HG02623 (cell line): ENCODE measurements at regions not wholly inside any gene's neighbourhood (a gene's known extent, or its start where the extent isn't known, plus 50 kb on each side); places are given as distances from the start of the nearest gene placed in this dataset.
"Not testable (repeated sequence)": the region's sequence is repeated elsewhere in the genome, so short reads cannot be mapped to it uniquely, and the experiment has no call there.

Experiments
- ATAC-seq: cut with Tn5 transposase; IDR thresholded peaks from one replicate; pipeline ENCODE4 v1.9.1; 2021; ENCODE audit warnings: moderate library complexity; ENCODE audit not compliant: unreplicated experiment

- no peak for ATAC-seq
Observed at GRCh38 chr2:209141818-209142217, 282.0 kb upstream of the MAP2 start.

DNA sequence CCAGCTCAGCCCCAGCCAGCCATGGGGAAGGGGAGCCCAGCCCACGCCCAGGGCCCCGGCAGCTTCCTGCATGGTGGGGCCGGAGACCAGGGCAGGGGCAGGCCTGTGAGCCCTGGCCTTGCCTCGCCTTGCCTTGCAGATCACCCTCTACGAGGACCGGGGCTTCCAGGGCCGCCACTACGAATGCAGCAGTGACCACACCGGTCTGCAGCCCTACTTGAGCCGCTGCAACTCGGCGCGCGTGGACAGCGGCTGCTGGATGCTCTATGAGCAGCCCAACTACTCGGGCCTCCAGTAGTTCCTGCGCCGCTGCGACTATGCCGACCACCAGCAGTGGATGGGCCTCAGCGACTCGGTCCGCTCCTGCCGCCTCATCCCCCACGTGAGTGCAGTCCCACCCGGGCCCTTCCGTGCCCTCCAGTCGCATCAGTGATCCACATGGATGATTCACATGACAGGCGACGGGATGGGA, 278.6 kb upstream of the MAP2 start:
- not testable (repeated sequence) for ATAC-seq

GRCh38 chr2:209145941-209146681, 277.7 kb upstream of the MAP2 start:
- ATAC-seq: no peak

GRCh38 chr2:209146682-209147320, 277.0 kb upstream of the MAP2 start:
- ATAC-seq: no peak

DNA sequence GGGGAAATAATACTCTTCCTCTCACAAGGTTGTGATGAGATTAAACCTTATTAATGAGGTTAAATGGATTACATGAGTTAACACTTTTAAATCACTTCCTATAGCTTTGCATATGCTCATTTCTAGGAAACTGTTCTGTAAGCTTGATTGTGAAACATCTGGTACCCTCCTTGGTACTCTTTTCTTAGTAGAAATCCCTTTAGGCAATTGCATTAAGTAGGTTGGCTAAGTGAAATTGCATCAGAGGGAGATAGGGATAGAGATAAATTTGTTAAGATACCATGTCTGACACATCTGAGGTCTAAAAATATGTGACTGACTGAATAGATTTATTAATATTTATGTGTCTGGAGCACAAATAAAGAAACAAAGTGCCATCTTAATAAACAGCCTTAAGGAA, 275.9 kb upstream of the MAP2 start:
- no peak for ATAC-seq

GRCh38 chr2:209160800-209161588, 262.9 kb upstream of the MAP2 start:
- no peak for ATAC-seq

DNA sequence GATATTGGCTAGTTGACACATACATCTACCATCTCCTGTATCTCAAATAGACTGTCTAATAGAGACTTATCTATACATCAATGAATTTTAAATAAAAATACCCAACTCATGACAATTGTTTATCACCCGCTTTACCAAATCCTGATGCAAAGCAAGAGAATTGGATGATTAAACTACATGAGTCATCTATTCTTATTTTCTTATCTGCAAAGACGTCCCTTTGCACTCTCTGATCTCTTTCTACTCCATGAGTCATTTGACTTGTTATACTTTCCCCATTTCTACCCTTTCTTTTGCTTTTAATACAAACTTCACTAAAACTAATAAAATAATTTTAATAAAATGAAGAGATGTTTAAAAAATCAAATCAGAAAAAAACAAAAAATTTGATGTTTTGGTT, 261.7 kb upstream of the MAP2 start:
- no peak for ATAC-seq

DNA sequence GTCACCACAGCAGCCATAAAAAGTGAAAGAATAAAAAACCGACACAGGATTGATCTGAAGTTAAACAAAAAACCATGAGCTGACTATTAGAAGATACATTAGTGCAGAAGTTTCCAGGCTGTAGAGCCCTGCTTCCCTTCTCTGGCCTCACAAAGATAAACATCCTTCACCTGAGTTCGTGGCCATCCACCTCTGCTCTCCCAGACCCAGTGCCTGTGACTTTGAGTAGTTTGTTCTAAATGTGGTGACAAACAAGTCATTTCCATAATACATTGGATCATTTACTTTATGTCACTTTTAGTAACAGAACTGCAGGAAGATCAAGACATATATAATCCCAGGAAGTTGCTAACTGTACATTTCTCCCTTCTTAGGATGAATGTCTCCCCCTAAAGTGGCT, 241.9 kb upstream of the MAP2 start:
- no peak for ATAC-seq

DNA sequence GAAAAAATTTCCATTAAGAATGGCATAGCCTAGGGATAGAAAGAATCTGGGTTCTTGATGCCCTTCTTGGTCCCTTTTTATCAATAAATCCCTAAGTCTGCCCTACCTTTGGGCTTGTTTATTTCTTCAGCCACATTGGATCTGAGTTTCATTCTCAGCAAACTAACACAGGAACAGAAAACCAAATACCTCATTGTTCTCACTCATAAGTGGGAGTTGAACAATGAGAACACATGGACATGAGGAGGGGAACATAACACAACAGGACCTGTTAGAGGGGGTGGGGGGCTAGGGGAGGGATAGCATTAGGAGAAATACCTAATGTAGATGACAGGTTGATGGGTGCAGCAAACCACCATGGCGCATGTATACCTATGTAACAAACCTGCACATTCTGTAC, 237.0 kb upstream of the MAP2 start:
- ATAC-seq: not testable (repeated sequence)

DNA sequence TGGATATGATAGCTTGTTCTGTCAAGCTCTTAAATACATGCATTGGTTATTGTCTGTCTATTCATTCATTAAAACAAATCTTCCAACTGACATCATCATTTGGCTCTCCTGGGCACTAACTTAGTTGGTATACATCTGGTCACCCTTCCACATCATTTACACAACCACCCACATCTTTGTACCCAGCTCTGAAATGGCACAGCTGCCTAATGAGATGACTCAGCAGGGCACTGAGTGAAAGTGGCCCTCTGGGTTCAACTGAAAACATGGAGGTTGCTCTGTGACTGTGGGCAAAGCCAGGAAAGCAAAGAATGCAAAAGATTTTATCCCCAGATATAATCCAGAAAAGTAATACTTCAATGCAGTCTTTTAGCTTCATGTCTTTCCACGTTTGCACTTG, 234.0 kb upstream of the MAP2 start:
- ATAC-seq: no peak

- no peak for ATAC-seq
Observed at GRCh38 chr2:209191139-209191538, 232.7 kb upstream of the MAP2 start.

DNA sequence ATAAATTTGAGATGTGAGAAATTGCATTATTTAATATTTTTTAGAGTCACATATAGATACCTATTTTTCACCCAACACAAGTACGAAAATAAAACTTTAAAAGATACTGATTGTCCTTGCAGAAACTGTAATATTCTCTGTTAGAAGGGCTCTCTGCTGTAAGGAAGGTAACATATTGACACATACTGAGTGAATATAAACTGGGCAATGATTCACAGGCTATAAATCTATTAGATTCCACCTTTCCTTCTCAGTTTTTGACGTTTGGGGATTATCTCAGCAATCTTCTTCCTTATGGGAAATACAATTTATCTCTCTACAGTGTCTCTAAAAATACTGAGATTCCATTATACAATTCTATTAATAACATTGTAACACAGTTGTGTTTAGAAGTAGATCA, 229.1 kb upstream of the MAP2 start:
- no peak for ATAC-seq

DNA sequence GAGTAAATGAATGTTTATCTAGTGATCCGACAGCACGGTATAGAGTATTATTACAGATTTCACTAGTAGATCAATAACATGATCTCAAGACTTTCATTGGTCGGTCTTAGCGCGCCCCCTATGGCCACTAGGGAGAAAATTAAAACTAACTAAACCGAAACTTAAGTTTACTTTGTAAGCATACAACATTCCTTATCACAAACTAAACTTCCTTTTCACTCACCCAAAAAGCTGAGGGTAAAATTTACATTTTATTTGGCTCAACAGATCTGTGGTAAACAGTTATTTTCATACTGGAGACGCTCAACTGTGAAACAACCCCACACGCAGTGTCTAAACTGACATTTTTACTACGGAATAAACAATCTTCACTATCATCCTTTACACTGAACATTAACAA, 215.6 kb upstream of the MAP2 start:
- peak; percentile 75 for ATAC-seq

DNA sequence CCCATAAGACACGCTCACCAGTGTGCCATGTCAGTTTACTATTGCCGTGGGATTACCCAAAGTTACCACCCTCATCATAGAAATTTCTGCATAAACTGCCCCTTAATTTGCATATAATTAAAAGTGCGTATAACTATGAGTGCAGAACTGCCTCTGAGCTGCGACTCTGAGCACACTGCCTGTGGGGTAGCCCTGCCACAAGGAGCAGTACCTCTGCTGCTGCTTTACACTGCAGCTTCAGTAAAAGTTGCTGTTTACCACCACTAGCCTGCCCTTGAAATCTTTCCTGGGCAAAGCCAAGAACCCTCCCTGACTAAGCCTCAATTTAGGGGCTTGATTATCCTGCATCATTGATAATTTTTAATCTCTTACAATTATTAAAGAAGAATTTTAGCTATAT, 213.9 kb upstream of the MAP2 start:
- ATAC-seq: no peak

DNA sequence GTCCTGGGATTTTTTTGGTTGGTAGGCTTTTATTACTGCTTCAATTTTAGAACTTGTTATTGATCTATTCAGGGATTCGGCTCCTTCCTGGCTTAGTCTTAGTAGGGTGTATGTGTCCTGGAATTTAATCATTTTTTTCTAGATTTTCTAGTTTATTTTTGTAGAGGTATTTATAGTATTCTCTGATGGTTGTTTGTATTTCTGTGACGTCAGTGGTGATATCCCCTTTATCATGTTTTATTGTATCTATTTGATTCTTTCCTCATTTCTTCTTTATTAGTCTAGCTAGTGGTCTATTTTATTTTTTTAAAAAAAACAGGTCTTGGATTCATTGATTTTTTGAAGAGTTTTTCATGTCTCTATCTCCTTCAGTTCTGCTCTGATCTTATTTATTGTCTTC, 193.3 kb upstream of the MAP2 start:
- no peak for ATAC-seq

DNA sequence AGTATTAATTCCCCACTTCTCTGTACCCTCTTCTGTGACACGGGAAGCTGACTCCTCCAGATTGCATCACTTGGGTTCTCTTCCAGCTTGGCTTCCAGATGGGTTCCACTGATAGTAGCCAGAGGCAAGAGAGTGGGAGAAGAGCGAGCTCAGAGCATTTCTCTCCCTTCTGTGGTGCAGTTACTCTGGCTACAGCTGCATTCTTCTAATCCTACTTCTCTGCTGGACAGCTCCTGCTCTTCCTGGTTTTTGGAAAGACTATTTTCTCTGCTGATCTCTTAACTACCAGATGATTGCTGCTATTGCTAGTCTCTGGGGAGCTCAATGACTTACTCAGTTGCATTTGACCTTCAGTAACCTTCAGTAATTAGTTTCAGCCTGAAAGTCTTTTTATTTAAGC, 187.5 kb upstream of the MAP2 start:
- no peak for ATAC-seq

DNA sequence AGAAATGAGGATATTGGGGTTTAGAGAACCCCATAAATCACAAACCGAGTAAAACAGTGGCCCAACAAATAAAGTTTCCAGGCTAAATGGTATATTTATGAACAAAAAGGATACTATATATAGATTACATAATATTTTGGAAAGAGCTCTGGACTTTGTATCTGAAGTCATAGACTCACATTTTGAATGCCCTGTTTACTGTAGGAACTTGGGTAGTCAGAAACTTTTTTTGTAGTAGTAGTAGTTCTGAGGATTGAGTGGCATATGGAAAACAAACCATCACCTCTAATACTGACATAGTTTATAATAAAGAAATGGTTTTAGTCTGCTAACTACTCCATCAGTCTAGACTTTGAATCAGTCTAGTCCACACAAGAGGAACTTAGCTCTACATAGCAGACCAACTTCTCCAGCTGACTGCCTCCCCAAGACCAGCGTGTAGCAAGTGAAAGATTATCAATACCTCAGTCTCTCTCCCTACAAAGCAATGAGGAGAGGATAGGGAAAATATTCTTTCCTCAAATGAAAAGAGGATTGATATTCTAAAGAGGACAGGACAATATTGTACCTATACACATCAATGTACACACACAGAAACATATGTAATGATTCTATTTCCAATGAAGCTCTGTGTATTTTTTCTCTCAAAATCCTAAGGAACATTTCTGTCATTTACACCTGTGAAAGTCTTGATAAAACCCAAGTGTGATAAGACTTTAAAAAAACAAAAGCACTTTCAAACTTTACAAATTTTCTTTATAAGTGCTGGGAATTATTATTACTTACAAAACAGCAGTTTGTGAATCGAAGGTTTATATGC, 184.9 kb upstream of the MAP2 start:
- ATAC-seq: no peak

- ATAC-seq: no peak
Observed at GRCh38 chr2:209239585-209239938, 184.3 kb upstream of the MAP2 start.

DNA sequence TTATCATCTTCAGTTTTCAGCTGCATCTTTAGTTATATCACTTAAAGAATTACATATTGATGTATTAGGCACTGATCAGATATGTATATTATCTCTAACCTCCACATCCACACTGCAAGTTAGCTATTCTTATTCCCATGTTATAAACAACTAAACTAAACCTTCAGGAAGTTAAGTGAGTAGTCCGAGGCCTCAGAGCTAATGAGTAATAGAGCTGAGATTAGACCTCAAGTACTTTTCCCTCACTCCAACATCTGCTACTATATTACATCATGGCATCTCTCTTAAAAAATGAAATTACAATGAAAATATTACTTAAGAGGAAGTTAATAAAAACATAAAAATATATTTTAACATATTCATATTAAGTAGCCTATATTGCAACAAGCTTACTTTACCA, 183.6 kb upstream of the MAP2 start:
- ATAC-seq: no peak

- ATAC-seq: no peak
Observed at GRCh38 chr2:209253544-209253943, 170.3 kb upstream of the MAP2 start.

DNA sequence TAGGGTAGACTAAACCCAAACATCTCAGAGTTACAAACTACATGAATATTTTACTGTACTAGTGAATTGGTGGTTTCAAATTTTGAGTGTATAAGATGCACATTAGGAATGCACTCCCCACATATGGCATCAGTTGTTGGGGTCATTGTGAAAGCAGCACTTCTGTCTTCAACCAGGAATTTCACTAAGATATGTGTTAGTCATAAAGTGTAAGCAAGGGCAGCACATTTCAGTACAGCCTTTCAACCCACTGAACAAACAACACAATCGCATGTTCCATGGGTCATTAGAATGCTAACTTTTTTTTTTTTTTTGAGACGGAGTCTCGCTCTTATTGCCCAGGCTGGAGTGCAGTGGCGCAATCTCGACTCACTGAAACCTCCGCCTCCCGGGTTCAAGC, 164.1 kb upstream of the MAP2 start:
- ATAC-seq: no peak
